Brain microvascular endothelial cell (primary cell): ENCODE measurements at regions not wholly inside any gene's neighbourhood (a gene's known extent, or its start where the extent isn't known, plus 50 kb on each side); places are given as distances from the start of the nearest gene placed in this dataset.
A peak's percentile ranks its signal among the peaks of the same experiment; 100 is the strongest.

Source experiments
- DNase-seq: peaks from one replicate; pipeline ENCODE4 v3.0.0-alpha.2; 2020
- H3K27ac ChIP-seq: fragments of 250-450 bp; sonication (Bioruptor Pico); 2 replicates; pipeline ENCODE4 v1.5.1; 2020; ENCODE audit warnings: mild to moderate bottlenecking, moderate library complexity
- H3K27me3 ChIP-seq: fragments of 250-450 bp; sonication (Bioruptor Pico); replicated peaks from 2 replicates; pipeline ENCODE4 v1.5.1; 2020; ENCODE audit warnings: mild to moderate bottlenecking
- H3K36me3 ChIP-seq: fragments of 250-450 bp; sonication (Bioruptor Pico); replicated peaks from 2 replicates; pipeline ENCODE4 v1.5.1; 2020; ENCODE audit warnings: mild to moderate bottlenecking
- H3K4me3 ChIP-seq: 2 replicates; pipeline ENCODE4 v1.5.1; 2011; ENCODE audit warnings: low read depth, mild to moderate bottlenecking, control low read depth, low read length, moderate library complexity
- in situ Hi-C: cut with HindIII; loops from 2 replicates; pipeline ENCODE4 v1.10.0; 2017; ENCODE audit warnings: low sequenced_read_pairs, low pct_ligation_motif_present
- TF ChIP-seq, protein P1 (sequence below): IDR thresholded peaks from 2 replicates; pipeline ENCODE4 v1.5.1; 2011; ENCODE audit warnings: low read depth, mild to moderate bottlenecking, moderate library complexity, low read length, control low read depth, inconsistent platforms; ENCODE audit errors: missing control alignments

DNA sequence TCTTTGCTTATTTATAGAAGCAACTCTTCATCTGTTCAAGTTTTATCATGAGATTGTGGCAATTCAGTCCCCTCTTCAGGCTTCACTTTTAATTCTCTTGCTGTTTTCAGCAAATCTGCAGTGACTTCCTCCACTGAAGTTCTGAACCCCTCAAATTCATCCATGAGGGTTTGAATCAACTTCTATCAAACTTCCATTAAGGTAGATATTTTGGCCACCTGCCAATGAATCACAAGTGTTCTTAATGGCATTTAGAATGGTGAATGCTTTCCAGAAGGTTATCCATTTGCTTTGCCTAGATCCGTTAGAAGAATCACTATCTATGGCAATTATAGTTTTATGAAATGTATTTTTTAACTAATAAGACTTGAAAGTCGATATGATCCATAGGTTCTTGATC, 946.7 kb upstream of the B3GALT2 start:
- TF ChIP-seq, protein P1, sequence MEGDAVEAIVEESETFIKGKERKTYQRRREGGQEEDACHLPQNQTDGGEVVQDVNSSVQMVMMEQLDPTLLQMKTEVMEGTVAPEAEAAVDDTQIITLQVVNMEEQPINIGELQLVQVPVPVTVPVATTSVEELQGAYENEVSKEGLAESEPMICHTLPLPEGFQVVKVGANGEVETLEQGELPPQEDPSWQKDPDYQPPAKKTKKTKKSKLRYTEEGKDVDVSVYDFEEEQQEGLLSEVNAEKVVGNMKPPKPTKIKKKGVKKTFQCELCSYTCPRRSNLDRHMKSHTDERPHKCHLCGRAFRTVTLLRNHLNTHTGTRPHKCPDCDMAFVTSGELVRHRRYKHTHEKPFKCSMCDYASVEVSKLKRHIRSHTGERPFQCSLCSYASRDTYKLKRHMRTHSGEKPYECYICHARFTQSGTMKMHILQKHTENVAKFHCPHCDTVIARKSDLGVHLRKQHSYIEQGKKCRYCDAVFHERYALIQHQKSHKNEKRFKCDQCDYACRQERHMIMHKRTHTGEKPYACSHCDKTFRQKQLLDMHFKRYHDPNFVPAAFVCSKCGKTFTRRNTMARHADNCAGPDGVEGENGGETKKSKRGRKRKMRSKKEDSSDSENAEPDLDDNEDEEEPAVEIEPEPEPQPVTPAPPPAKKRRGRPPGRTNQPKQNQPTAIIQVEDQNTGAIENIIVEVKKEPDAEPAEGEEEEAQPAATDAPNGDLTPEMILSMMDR: no peak
- H3K27me3 ChIP-seq: no peaks in the 10 kb centered on the region
- no peak overlapping the region for H3K27ac ChIP-seq
- no peak overlapping the region for H3K4me3 ChIP-seq
- no peak for DNase-seq
- in situ Hi-C loops: no loop called here
- H3K36me3 ChIP-seq: no peaks in the 10 kb centered on the region

DNA sequence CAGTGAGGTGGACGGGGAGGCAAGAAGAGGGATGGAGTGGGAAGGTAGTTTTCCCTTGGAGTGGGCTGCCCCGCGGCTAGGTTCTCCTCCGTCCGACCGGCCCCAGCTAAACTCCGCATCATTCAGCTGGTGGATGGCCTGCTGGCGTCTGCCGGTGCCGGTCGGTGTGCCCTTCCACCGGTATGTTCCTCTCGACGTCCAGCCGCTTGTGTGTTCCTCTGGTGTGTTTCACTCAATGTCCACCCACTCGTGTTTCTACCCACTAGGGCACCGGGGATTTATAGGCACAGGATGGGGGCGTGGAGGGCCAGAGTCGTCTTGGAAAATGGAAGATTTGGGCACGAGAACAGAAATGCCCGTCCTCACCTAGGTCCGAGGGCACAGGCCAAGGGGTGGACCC, 931.7 kb upstream of the B3GALT2 start:
- Histone ChIP-seq H3K27ac (no peak overlapping the region), H3K4me3 (no peak overlapping the region), H3K27me3 (no peaks in the 10 kb centered on the region), H3K36me3 (no peaks in the 10 kb centered on the region)
- TF ChIP-seq, protein P1: no peak
- DNase-seq: no peak
- in situ Hi-C loops: no loop called here

DNA sequence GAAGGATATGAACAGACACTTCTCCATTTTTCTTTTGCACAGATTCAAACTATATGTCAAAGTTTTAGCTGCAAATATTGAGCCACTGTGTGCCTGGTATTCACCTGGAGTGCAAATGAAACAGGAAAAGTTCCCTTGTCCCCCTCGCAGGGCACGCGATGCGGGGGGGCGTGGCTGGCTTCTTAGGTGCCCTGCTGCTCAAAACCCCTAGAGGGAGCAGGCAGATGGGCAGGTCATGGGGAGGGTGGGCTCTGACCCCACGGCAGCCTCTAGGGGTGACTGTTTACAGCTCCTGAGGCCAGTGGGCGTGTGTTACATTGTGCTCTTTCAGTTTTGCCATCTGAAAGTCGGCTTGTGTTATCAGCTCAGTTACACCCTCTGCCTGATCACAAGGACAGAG, 931.2 kb upstream of the B3GALT2 start:
- in situ Hi-C loops: no loop called here
- TF ChIP-seq, protein P1: peak; percentile 25
- DNase-seq: no peak
- Histone ChIP-seq H3K4me3 (no peak overlapping the region), H3K36me3 (no peaks in the 10 kb centered on the region), H3K27ac (no peak overlapping the region), H3K27me3 (no peaks in the 10 kb centered on the region)

DNA sequence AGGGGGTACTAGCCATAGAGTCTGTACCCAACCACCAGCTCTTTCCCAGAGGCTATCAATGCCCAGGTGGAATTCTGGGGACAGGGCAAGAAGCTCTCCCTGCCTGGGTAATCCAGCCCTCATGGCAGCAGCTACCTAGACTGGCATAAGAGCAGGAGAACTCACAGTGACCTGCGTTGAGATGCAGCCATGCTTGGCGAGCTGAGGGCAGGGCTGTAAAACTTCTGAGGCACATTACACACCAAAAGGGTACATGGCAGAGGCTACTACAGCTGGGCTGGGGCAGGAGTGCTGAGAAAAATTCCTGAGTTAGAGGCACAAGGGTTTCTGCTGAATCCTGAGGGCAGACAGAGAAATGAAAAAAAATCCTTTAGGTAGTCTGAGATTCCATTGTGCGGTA, 927.9 kb upstream of the B3GALT2 start:
- TF ChIP-seq, protein P1: no peak
- Histone ChIP-seq H3K27me3 (no peaks in the 10 kb centered on the region), H3K36me3 (no peaks in the 10 kb centered on the region), H3K27ac (no peak overlapping the region), H3K4me3 (no peak overlapping the region)
- no peak for DNase-seq
- in situ Hi-C loops: no loop called here

DNA sequence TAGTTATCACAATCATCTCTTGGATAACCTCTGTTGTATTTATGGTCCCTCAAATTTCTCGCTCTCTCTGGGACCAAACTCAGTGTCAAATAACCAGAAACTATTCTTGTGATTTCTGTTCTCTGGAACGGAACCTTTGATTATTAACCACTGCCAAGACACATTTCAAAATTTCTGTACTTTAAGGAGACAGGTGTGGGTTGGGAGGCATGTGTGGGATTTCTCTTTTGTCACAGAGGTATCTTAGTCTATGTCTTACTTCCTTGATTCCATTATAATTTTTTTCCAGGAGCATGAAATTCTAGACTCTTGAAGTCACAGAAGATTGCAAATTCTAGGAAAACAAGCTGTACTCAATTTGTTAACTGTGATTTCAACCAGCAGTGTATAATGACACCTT, 919.0 kb upstream of the B3GALT2 start:
- Histone ChIP-seq H3K27me3 (no peaks in the 10 kb centered on the region), H3K36me3 (no peaks in the 10 kb centered on the region), H3K4me3 (no peak overlapping the region), H3K27ac (no peak overlapping the region)
- DNase-seq: no peak
- in situ Hi-C loops: no loop called here
- TF ChIP-seq, protein P1: no peak

DNA sequence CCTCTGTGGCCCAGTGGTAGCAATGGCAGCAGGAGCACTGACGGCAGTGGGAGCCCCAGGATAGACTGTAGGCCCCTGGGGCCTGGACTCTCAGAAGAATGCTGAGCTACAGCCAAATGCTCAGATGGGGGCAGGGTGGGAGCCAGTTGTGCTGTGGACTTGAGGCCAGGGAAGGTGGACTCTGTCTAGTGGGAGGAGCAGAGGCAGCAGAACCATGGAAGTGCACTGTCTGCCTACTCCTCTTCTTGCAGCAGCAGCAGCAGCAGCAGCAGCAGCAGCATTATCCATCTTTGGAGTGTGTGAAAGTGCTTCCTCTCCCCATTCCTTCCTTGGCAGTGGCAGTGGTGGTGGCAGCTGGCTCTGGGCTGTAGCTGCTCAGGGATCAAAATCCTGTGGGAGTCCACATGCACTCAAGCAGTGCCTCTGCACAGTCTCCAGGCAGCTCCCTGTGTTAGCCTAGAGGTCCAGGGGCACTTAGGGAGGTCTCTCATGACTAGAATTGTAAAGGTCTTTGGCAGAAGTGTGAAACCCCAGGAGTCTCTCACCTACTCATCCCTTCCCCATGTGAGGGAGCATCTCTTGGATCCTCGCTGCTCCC, 917.9 kb upstream of the B3GALT2 start:
- Histone ChIP-seq H3K27ac (no peak overlapping the region), H3K36me3 (no peaks in the 10 kb centered on the region), H3K4me3 (no peak overlapping the region), H3K27me3 (no peaks in the 10 kb centered on the region)
- TF ChIP-seq, protein P1: no peak
- in situ Hi-C loops: no loop called here
- DNase-seq: no peak
